HG02588 (cell line): ENCODE measurements at regions not wholly inside any gene's neighbourhood (a gene's known extent, or its start where the extent isn't known, plus 50 kb on each side); places are given as distances from the start of the nearest gene placed in this dataset.

ENCODE experiments used
- ATAC-seq: cut with Tn5 transposase; IDR thresholded peaks from one replicate; pipeline ENCODE4 v1.9.1; 2021; ENCODE audit warnings: mild to moderate bottlenecking, moderate library complexity; ENCODE audit not compliant: unreplicated experiment

- no peak for ATAC-seq
Measured at GRCh38 chr4:126265888-126266287, 951.1 kb downstream of the FAT4 start.

- no peak for ATAC-seq
Measured at GRCh38 chr4:126267689-126268088, 952.9 kb downstream of the FAT4 start.

GRCh38 chr4:126268106-126268505 lies 953.4 kb downstream of the FAT4 start:
- ATAC-seq: no peak

- no peak for ATAC-seq
Measured at GRCh38 chr4:126269106-126269505, 954.4 kb downstream of the FAT4 start.

- ATAC-seq: no peak
Measured at GRCh38 chr4:126271292-126271691, 956.5 kb downstream of the FAT4 start.

- no peak for ATAC-seq
Measured at GRCh38 chr4:126273746-126274145, 959.0 kb downstream of the FAT4 start.

GRCh38 chr4:126291886-126292285 lies 977.1 kb downstream of the FAT4 start:
- ATAC-seq: no peak

GRCh38 chr4:126298271-126298670 lies 983.5 kb downstream of the FAT4 start:
- ATAC-seq: no peak

GRCh38 chr4:126306152-126306869 lies 991.6 kb downstream of the FAT4 start:
- no peak for ATAC-seq

GRCh38 chr4:126318376-126318775 lies 1003.6 kb downstream of the FAT4 start:
- ATAC-seq: no peak

- no peak for ATAC-seq
Measured at GRCh38 chr4:126328914-126329313, 1014.2 kb downstream of the FAT4 start.

- ATAC-seq: no peak
Measured at GRCh38 chr4:126338548-126338947, 1023.8 kb downstream of the FAT4 start.

- ATAC-seq: no peak
Measured at GRCh38 chr4:126341927-126342326, 1027.2 kb downstream of the FAT4 start.

GRCh38 chr4:126344472-126344871 lies 1029.7 kb downstream of the FAT4 start:
- no peak for ATAC-seq

- no peak for ATAC-seq
Measured at GRCh38 chr4:126346654-126347053, 1031.9 kb downstream of the FAT4 start.

- no peak for ATAC-seq
Measured at GRCh38 chr4:126354784-126355183, 1040.0 kb downstream of the FAT4 start.

GRCh38 chr4:126358041-126358440 lies 1043.3 kb downstream of the FAT4 start:
- no peak for ATAC-seq

- no peak for ATAC-seq
Measured at GRCh38 chr4:126361287-126361686, 1046.5 kb downstream of the FAT4 start.

- ATAC-seq: no peak
Measured at GRCh38 chr4:126364311-126364911, 1049.7 kb downstream of the FAT4 start.

GRCh38 chr4:126369076-126369475 lies 1054.3 kb downstream of the FAT4 start:
- no peak for ATAC-seq

GRCh38 chr4:126372634-126373033 lies 1057.9 kb downstream of the FAT4 start:
- ATAC-seq: no peak

- no peak for ATAC-seq
Measured at GRCh38 chr4:126375462-126376054, 1060.8 kb downstream of the FAT4 start.
